PC-9 (cell line): ENCODE measurements at regions not wholly inside any gene's neighbourhood (a gene's known extent, or its start where the extent isn't known, plus 50 kb on each side); places are given as distances from the start of the nearest gene placed in this dataset.

Experiments
- CTCF ChIP-seq: fragments of 200-600 bp; sonication (generic); conservative IDR thresholded peaks from 2 replicates; pipeline ENCODE4 v1.6.1; 2017; ENCODE audit warnings: mixed run types, antibody characterized with exemption, mild to moderate bottlenecking, moderate library complexity
- EZH2 ChIP-seq: fragments of 200-600 bp; sonication (generic); IDR thresholded peaks from 2 replicates; pipeline ENCODE4 v1.8.0; 2017; ENCODE audit warnings: antibody characterized with exemption, low read depth

- TF ChIP-seq CTCF (no peak), EZH2 (no peak)
These were observed 545.1 kb upstream of the NR5A2 start for GRCh38 chr1:199482426-199482825.
